Transverse colon (tissue), 4 donors: ENCODE measurements at regions not wholly inside any gene's neighbourhood (a gene's known extent, or its start where the extent isn't known, plus 50 kb on each side); places are given as distances from the start of the nearest gene placed in this dataset.

ENCODE experiments used
- EP300 ChIP-seq: sonication (generic); formaldehyde crosslinking; IDR thresholded peaks from one replicate; pipeline ENCODE4 v1.6.1; 2017; ENCODE audit warnings: antibody characterized with exemption, low read depth
- POLR2A ChIP-seq: fragments of 450-650 bp; IDR thresholded peaks from one replicate; pipeline ENCODE4 v1.6.1; 2016; ENCODE audit warnings: antibody characterized with exemption, mild to moderate bottlenecking, moderate library complexity
- POLR2AphosphoS5 ChIP-seq, 3 donors: sonication (generic); formaldehyde crosslinking; IDR thresholded peaks; one replicate each; pipeline ENCODE4 v1.6.1; 2016; ENCODE audit warnings: antibody characterized with exemption in 3 of 3
- TF ChIP-seq, protein P1 (sequence below), 5 experiments: fragments of 200-600 bp in 3 of 5; fragments of 450-650 bp in 2 of 5; sonication (generic) in 3 of 5; IDR thresholded peaks; 1 replicate in 2 of 5; 2 replicates in 3 of 5; pipeline ENCODE4 v1.5.1; 2016 to 2017; ENCODE audit warnings: antibody characterized with exemption in 5 of 5, inconsistent platforms in 3 of 5, mild to moderate bottlenecking in 2 of 5, moderate library complexity in 1 of 5

DNA sequence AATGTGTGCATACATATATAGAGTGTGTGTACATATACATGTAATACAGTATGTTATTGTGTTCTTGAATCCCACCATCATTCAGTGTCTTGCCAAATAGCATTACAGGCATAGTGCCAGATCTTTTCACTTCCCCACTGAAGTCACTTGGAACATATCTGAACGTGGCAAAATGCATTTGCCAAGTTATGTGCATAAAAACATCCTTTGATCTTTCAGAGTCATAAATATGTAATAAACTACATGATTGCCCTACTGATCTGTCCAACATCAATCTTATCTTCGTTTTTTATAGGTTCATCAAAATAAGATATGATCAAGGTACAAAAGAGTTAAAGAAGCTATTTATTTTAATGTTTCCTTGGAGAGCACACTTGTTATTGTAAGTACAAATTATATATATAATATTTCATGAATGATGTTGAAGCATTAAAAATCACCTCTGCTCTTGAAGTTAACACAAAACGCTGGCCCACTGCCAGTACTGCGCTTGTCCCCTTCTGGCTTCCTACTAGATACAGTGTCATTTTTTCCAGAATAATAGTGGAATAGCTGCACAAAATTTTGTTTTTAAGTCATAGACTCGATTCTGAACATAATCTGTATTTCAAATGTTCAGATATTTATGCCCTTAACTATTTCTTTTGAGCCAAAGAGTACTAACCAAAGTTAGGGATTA lies 549.5 kb upstream of the ARRDC4 start:
- TF ChIP-seq, protein P1, sequence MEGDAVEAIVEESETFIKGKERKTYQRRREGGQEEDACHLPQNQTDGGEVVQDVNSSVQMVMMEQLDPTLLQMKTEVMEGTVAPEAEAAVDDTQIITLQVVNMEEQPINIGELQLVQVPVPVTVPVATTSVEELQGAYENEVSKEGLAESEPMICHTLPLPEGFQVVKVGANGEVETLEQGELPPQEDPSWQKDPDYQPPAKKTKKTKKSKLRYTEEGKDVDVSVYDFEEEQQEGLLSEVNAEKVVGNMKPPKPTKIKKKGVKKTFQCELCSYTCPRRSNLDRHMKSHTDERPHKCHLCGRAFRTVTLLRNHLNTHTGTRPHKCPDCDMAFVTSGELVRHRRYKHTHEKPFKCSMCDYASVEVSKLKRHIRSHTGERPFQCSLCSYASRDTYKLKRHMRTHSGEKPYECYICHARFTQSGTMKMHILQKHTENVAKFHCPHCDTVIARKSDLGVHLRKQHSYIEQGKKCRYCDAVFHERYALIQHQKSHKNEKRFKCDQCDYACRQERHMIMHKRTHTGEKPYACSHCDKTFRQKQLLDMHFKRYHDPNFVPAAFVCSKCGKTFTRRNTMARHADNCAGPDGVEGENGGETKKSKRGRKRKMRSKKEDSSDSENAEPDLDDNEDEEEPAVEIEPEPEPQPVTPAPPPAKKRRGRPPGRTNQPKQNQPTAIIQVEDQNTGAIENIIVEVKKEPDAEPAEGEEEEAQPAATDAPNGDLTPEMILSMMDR (IDR thresholded peaks at IDR 0.05), result no peak
- TF ChIP-seq POLR2A, result no peak
- no peak for TF ChIP-seq POLR2AphosphoS5 (IDR thresholded peaks at IDR 0.05)
- no peak for TF ChIP-seq EP300
